ENCODE measurements at regions not wholly inside any gene's neighbourhood (a gene's known extent, or its start where the extent isn't known, plus 50 kb on each side); places are given as distances from the start of the nearest gene placed in this dataset.

DNA sequence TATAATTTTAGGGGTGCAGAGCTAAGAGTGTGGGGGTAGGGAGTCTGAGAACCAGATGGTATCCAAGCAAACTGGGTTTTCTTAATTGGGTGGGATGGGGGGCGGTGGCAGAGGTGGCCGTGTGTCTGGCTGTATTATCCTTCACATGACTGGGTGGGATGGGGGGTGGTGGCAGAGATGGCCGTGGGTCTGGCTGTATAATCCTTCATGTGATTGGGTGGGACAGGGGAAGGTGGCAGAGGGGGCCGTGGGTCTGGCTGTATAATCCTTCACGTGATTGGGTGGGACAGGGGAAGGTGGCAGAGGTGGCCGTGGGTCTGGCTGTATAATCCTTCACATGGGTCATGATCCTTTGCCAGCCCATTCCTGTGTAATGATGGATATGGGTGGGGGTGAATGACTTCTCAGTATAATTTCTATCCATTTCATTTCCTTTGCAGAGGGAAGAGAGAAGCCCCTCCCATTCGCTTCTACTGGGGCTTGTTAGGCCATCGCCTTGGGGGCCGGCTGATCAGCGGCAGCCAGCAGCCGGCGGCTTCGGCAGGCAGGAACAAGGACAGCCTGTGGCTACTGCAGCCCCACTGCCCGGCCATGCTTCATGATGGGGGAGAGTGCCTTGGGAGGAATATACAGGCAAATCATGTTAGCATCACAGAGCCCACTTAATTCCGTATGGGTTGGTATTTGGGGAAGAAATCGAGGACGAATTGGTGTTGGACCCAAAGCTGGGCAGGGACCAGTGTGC lies 179.6 kb upstream of the MKI67 start:
- intact Hi-C loops (cut with DNase I): no loop called here
- peak; percentile 64 for DNase-seq (ENCODE audit: low spot score)

DNA sequence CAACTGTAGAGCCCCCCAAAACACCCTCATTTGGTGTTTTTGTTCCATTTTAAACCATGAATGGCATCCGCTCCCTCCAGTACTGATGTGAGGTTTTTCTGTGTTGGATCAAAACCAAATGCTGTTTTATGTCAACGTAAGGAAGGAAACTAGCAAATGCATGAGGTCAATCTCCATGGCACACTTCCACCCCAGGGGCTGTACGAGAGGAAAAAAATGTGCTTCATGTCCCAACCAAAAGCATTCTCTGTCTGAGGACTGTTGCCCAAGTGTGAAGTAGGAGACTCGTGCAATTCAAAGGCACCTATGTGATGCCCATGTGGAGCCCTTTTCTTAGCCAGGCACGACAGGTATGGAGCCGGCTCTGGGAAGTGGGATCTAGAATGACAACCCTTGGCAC lies 180.3 kb upstream of the MKI67 start:
- DNase-seq (ENCODE audit: low spot score): no peak
- intact Hi-C loops (cut with DNase I): no loop called here

DNA sequence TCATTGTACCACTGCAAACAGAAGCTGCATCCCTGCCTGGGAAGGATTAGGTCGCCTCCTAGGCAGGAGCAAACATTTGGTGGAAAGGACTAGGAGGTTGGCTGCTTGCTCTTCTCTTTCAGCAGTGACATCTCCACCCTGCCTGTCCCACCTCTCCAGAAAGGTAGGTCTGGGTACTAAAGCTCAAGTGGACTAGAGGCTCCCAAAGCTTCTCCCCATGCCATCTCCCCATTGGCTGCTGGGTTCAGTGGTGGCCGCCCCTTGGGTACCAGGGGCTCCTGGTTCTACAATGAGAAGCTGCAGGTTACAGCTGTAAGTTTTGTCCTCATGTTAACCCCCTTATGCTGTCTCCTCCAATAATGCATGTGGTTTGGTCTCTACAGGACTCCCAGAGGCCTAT lies 180.7 kb upstream of the MKI67 start:
- peak; percentile 17 for DNase-seq (ENCODE audit: low spot score)
- intact Hi-C loops (cut with DNase I): no loop called here

DNA sequence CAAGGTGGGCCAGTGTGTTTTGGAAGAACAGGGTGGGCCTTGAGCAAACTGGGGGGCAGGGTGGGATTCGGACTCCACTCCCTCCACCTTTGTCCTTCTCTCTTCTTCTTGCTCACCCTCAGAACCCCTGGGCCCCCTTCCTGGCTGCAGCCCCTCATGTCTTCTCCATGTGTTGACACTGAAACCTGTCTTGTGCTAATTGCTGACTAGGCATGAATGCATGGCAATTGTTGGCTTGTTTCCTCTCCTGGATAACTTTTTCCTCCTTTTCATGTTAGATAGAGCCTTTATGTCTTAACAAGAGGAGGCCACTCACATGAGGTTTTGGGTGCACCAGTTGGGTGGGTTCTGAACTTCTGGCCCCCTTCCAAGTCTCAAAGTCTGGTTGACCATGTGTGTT lies 181.6 kb upstream of the MKI67 start:
- intact Hi-C loops (cut with DNase I): no loop called here
- DNase-seq (ENCODE audit: low spot score): peak; percentile 64

DNA sequence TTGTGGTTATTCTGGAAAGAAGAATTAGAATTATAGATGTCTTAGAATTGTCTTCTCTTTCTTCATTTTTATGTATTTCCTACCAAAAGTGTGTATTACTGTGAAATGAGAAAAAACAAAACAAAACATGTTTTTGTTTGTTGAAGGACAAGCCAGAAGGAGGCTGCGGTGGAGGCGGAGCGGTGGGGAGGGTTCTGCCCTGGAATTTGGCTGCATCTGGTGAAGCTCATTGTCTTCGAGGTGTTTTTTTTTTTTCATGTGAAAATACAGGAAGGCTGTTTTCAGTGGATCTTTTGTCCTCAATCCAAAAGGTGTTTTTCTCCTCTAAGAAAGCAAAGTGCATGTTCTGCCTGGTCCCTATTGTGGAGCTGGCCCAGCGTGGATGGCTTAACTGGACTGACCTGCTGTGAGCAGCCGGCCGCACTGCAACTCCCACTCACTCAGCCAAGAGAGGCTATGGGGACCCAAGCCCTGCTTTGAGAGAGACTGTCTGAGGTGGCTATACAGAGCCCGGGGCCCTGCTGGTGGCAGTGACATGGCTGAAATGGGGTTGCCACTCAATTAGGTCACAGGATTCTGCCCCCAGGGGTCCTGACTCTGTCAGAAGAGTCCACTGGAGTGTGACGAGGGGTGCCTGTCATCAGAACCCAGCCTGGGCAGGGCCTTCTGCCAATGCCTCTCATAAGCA lies 184.9 kb upstream of the MKI67 start:
- intact Hi-C loops (cut with DNase I): no loop called here
- DNase-seq (ENCODE audit: low spot score): no peak

DNA sequence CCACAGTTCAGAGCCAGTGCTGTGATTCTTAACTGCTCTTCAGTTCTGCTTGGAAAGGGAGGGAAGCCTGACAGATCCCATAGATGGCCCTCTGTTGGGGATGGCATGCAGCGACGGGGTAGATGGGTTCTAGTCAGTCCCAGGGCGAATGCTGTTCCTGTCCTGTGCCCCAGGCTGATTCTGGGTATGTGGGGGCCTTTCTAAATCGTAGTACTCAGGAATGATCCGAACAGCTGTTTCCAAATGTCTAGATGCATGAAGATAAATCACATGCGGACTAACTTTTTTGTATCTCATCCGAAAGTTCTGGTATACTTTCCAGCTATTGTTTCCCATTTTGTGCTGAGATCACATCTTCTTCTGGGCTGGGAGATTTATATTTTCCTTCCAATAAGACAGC lies 186.0 kb upstream of the MKI67 start:
- no peak for DNase-seq (ENCODE audit: low spot score)
- intact Hi-C loops (cut with DNase I): no loop called here

DNA sequence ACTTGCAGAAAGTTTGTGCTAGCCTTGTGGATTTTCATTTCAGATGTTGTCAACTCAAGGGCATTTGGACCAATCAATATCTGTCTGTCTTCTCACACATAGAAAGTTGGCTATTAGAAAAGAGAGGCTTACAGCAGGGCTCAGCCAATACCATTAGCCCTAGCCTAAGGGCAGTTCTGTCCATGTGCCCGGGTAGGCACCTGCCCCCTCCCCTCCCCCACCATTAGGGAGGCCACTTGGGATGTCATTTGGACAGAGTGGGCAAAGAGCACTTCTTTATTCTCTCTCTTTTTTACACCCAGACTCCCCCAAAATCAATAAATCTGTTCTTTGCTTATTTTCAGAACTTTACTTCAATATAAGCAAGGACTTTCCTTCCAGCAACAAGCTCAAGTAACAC lies 188.5 kb upstream of the MKI67 start:
- intact Hi-C loops (cut with DNase I): no loop called here
- no peak for DNase-seq (ENCODE audit: low spot score)

DNA sequence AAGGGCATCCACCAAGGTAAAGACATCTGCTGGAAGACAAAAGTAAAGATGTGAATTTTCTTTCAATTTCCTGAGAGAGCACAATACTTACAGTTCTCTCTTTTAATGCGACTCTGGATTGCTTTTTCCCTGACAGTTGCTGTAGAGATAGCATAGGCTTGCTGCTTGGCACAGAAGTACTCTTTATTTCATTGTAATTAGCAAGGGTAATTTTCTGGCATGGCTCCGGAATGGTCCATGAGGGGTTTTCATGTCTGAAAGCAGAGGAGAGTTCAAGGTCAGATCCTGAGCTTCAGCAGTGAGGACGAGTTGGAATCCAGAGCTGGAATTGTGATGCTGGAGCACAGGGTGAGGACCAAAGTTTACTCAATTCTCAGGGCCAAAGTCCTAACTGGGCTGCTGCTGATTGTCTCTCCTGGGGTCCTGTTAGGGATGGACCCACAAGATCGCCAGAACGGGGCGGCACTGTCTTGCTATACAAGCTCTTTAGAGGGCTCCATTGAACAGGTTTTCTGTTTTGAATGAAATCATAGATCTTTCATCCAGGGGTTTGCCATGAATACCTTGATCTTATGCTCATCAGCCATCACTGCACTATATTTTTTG lies 190.0 kb upstream of the MKI67 start:
- DNase-seq (ENCODE audit: low spot score): no peak
- intact Hi-C loops (cut with DNase I): no loop called here

DNA sequence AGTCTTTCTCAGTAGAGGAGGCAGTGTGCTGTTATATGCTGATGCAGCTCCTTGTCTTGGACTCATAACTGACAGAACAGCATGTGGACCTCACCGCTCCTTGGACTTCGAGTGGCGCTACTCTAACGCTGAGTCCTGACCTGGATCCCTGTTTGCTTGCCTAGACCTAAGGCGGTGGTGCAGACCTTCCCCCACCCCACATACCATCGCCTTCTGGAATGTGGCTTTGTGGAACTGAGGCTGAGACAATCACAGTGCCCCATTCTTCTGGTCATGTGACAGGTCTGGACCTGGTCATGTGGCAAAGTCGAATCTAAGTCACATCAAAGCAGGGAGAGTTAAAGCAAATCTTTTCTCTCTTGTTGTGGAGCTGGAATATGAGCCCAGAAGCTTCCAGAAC lies 190.7 kb upstream of the MKI67 start:
- DNase-seq (ENCODE audit: low spot score): no peak
- intact Hi-C loops (cut with DNase I): no loop called here

DNA sequence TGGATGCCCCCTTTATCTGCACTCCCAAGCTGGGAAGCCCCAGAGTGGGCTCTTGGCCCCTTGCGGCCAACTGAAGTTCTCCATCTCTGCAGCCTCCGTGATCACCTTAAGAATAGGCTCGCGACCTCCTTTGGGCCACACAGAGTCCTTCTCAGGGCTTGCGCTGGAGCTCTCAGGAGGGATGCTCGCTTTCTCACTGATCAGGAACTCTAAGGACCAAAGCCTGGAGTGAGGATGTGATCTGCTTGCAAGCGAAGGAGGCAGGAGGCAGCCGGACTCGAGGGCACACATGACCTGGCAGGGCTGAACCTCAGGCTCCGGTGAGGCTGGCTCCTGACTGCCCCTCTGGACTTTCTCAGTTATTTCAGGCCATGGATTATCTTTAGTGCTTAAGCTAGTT lies 192.1 kb upstream of the MKI67 start:
- intact Hi-C loops (cut with DNase I): no loop called here
- DNase-seq (ENCODE audit: low spot score): no peak

DNA sequence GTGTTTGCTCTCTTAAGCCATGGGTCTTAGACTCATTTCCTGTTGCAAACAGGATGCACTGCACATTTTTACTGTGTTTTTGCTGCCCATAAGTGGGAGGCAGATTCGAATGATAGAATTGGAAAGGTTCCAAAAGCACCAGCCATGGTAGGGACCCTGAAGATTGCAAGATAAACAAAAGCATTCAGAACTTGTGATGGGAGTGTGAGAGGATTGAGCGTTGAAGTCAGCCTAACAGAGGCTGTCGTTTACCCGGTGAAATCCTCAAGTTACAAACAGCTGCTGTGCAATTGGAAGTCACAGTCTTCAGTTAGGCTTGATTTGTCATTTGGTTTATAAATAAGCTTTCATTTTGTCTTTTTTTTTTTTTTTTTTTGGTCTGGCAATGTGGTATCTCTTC lies 192.7 kb upstream of the MKI67 start:
- intact Hi-C loops (cut with DNase I): no loop called here
- no peak for DNase-seq (ENCODE audit: low spot score)

DNA sequence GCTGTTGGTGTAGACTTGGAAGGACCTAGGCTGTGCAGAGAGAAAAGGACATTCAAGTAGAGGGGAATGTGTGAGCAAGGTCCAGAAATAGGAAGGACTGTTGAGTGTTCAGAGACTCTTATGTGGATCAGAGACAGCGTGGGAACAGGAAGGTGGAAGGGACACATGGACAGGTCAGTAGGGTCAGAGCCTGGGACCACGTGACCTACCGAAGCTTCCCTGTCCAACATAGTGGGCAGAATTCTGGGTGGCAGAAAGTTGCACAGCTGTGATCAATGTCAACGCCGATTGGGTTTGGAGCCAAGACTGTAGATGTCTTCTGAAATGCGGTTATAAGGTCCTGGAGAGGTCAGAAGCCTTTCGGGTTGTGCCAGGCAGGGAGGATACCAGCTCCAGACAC lies 195.9 kb upstream of the MKI67 start:
- DNase-seq (ENCODE audit: low spot score): no peak
- intact Hi-C loops (cut with DNase I): loop anchor here (5.0 kb wide), 1 partner anchor 205 kb away; no protein-coding TSS in a partner anchor

DNA sequence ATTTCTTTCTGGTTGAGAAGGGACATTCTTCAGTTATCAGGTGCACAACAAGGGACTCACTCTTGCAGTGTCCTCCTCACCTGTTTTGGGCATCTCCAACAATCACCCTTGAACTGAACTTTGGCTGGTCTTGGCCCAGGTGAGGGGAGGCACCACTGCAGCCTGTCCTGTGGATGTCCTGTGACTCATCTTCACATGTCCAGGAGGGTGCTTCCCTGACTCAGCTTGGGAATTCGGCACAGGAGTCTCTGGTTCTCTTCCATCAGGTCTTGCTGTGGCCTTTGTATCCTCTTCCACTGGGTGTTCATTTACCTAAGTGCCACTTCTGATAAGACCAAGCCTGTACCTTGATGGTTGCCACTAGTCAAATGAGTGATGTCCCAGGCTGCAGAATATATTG lies 196.7 kb upstream of the MKI67 start:
- DNase-seq (ENCODE audit: low spot score): no peak
- intact Hi-C loops (cut with DNase I): loop anchor here (5.0 kb wide), 1 partner anchor 204 kb away; no protein-coding TSS in a partner anchor

DNA sequence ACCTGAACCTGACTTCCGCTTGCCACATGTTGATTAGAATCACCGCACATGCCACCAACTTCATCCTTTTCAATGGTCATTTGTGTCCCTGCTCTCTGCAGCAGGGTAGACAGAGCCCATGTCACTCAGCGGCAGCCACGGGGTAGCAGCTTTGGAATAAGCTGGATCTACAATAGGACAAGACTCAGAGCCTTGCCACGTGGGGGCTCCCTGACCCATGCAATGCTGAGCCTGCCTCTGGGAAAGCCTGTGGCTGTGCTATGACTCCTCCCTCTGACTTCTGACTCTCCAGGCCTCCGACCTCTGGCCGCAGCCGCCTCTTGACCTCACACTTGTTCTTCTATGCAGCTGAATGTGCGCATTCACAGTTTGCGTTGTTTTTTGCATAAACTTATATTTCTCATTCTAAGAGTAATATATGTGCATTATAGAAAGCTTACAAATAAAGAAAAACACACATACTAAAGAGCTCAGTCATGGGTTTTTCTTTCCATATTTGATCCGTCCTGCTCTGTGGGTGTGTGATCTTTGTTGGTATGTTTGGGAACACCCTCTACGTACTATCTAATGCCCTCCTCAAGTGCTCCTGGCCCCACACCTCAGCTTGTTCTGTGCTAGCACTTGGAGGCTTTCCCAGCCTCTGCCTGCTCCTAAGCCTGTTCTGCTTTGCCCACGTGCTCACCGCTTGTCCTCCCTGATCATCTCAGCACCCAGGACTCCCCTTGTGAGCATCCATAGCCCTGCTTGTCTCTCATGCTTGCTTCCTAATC lies 198.0 kb upstream of the MKI67 start:
- intact Hi-C loops (cut with DNase I): loop anchor here (5.0 kb wide), 1 partner anchor 203 kb away; no protein-coding TSS in a partner anchor
- no peak for DNase-seq (ENCODE audit: low spot score)

DNA sequence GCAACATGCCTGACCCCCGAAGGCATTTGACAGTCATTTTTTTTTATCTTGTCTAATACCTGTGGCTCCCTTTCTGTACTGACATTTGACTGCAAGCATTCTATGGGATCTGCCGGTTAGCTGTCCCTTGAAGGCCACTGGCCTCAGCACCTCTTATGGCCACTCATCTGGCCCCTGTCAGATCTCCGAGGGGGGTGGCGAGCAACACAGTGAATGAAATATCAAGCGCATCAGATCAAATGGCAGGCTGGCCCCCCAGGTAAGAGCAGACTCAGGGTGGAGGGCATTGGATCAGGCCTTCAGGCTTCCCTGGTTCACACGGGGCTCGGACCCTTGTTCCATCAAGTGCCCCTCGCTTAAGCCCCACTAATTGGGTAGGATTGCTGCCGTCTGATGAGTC lies 199.6 kb upstream of the MKI67 start:
- intact Hi-C loops (cut with DNase I): no loop called here
- no peak for DNase-seq (ENCODE audit: low spot score)

DNA sequence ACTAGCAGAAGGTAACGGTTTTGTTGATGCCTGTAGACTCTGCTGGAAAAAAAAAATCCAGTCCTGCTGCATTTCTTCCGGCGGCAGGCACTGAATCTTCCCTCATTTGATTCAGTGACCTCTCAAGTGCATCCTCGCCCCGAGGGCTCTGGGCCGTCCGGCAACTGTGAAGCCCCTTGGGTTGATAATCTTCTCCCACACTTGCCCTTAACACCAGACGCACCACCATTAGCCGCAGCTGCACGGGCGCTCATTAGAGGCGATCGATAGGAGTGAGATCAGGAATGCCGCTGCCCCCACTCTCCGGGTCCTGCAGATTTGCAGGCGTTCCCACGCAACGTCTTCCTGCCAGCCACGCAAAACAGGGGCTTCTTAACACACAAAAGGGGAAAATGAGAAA lies 200.0 kb upstream of the MKI67 start:
- intact Hi-C loops (cut with DNase I): no loop called here
- DNase-seq (ENCODE audit: low spot score): no peak

DNA sequence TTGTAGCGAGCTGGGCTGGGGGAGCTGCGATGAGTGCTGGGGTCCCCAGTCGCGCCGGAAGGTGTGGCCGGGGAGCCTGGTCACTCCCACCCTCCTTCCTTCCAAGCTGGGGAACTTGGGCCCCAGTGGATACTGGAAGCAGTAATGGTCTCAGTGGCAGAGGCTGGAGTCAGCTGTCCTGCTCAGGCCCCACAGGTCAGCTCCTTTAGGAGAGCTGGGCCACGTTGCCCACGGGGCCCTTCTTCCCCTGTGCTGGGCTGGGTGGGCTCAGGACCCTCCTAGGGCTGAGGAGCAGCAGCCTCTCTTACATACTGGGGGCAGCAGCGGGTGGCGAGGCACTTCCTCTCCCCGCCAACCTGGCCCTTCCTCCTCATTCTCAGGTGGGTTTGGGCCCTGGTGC lies 200.6 kb upstream of the MKI67 start:
- intact Hi-C loops (cut with DNase I): no loop called here
- DNase-seq (ENCODE audit: low spot score): no peak

DNA sequence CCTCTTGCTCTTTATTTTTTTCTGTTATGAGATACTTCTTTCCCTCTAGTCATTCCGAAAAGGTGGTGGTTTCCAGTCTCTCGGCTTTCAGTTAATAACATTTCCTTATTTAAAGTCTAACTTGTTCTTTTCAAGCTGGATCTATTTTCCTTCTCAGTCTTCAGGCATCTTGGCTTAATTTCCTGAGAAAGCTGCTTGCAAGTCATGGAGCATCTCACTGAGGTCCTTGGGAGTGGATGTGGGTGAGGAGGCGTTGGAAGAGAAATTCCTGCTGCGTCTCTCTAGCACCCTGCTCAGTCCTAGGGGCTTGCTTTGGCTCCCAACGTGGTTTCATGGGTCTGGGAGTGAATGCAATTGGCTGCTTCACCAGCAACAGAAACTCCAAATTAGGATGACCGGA lies 210.2 kb upstream of the MKI67 start:
- intact Hi-C loops (cut with DNase I): no loop called here
- no peak for DNase-seq (ENCODE audit: low spot score)

DNA sequence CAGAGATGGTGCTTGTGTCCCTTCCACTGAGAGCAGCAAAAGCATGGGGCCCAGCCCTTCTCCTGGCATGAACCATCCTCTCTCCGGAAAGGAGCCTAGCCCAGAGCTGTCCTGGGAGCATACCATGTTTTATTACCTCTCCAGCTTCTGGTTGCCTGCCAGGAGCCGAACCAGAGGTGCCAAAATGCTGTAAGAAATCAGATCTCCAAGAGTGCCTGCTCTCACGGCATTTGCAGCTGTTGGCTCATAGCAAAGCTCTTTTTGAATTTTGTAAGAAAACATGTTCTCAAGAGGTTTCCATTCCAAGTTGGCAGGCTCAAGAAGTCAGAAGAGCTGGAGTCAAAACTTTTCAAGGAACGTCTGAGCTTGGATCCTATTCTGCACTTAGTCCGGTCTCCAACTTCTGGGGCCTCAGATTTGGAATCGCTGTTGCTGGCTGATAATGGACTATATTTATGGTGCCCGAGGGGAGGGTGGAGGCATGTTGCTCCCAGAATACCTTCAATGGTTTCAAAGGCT lies 211.7 kb upstream of the MKI67 start:
- DNase-seq (ENCODE audit: low spot score): no peak
- intact Hi-C loops (cut with DNase I): no loop called here

DNA sequence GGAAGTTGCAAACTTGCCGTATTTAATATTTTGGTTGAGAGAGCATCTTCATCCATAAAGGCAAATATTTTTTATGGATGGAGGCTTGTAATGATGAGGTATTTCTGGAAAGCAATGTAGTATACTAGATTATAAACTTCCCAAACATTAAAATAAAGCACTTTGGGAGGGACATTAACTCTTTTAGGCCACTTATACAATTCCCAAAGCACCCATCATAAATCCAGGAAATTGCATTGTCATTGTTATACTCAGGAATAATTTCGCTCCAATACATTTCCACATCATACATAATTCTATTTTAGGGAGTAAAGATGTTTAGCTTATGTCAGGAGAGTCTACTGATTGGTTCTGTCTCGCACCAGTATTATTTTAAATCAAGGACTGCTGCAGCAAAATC lies 212.7 kb upstream of the MKI67 start:
- no peak for DNase-seq (ENCODE audit: low spot score)
- intact Hi-C loops (cut with DNase I): no loop called here

All from cardiac septum (tissue), 1 donor.